HCEC 1CT (cell line): ENCODE measurements at regions not wholly inside any gene's neighbourhood (a gene's known extent, or its start where the extent isn't known, plus 50 kb on each side); places are given as distances from the start of the nearest gene placed in this dataset.
A peak's percentile ranks its signal among the peaks of the same experiment; 100 is the strongest.

ENCODE experiments used
- DNase-seq: peaks from one replicate; pipeline ENCODE4 v3.0.0-alpha.2; 2017

- peak; percentile 30 for DNase-seq
These were observed 128.7 kb upstream of the TANK start for GRCh38 chr2:161031511-161031910.

GRCh38 chr2:161032635-161033034 lies 127.6 kb upstream of the TANK start:
- no peak for DNase-seq

- DNase-seq = peak; percentile 64
These were observed 127.1 kb upstream of the TANK start for GRCh38 chr2:161033059-161033660.

GRCh38 chr2:161036926-161037325 lies 123.3 kb upstream of the TANK start:
- DNase-seq = no peak

- no peak for DNase-seq
These were observed 121.2 kb upstream of the TANK start for GRCh38 chr2:161039071-161039470.

- DNase-seq = no peak
These were observed 118.9 kb upstream of the TANK start for GRCh38 chr2:161041356-161041755.

- DNase-seq = no peak
These were observed 117.1 kb upstream of the TANK start for GRCh38 chr2:161042990-161043625.

- DNase-seq = peak; percentile 15
These were observed 115.9 kb upstream of the TANK start for GRCh38 chr2:161044095-161044865.

GRCh38 chr2:161044921-161045320 lies 115.3 kb upstream of the TANK start:
- peak; percentile 36 for DNase-seq

GRCh38 chr2:161045726-161046125 lies 114.5 kb upstream of the TANK start:
- peak; percentile 55 for DNase-seq

GRCh38 chr2:161046876-161047275 lies 113.4 kb upstream of the TANK start:
- DNase-seq = no peak

GRCh38 chr2:161048317-161048716 lies 111.9 kb upstream of the TANK start:
- no peak for DNase-seq

- no peak for DNase-seq
These were observed 110.7 kb upstream of the TANK start for GRCh38 chr2:161049559-161049958.

GRCh38 chr2:161052214-161052613 lies 108.0 kb upstream of the TANK start:
- DNase-seq = no peak

GRCh38 chr2:161055289-161055688 lies 104.9 kb upstream of the TANK start:
- DNase-seq = no peak

- DNase-seq = no peak
These were observed 100.8 kb upstream of the TANK start for GRCh38 chr2:161059388-161059787.

GRCh38 chr2:161061786-161062185 lies 98.4 kb upstream of the TANK start:
- DNase-seq = no peak

GRCh38 chr2:161063157-161063945 lies 96.9 kb upstream of the TANK start:
- DNase-seq = peak; percentile 79

- no peak for DNase-seq
These were observed 96.3 kb upstream of the TANK start for GRCh38 chr2:161063946-161064306.

- no peak for DNase-seq
These were observed 92.3 kb upstream of the TANK start for GRCh38 chr2:161067846-161068350.

- peak; percentile 55 for DNase-seq
These were observed 91.6 kb upstream of the TANK start for GRCh38 chr2:161068670-161069069.

GRCh38 chr2:161070693-161071479 lies 89.3 kb upstream of the TANK start:
- DNase-seq = no peak
